B cell (primary cell): ENCODE measurements at regions not wholly inside any gene's neighbourhood (a gene's known extent, or its start where the extent isn't known, plus 50 kb on each side); places are given as distances from the start of the nearest gene placed in this dataset.
"Not testable (repeated sequence)": the region's sequence is repeated elsewhere in the genome, so short reads cannot be mapped to it uniquely, and the experiment has no call there.

Source experiments
- ATAC-seq: fragments of 200-7000 bp; cut with Tn5 transposase; one replicate; pipeline ENCODE4 v1.10.0; 2021; ENCODE audit warnings: low read depth, mild to moderate bottlenecking, moderate number of reproducible peaks, moderate library complexity
- CTCF ChIA-PET: fragments of 350-600 bp; sonication (Branson Sonifier 250); formaldehyde crosslinking; loops from one replicate; lab custom pipeline; 2021; ENCODE audit warnings: antibody characterized with exemption, inconsistent platforms; lab: Charles Lee
- POLR2A ChIA-PET: fragments of 350-600 bp; sonication (Branson Sonifier 250); formaldehyde crosslinking; loops from one replicate; lab custom pipeline; 2021; ENCODE audit warnings: antibody characterized with exemption; lab: Charles Lee
- DNase-seq: peaks from one replicate; pipeline ENCODE4 v3.0.0; 2013
- H2AFZ ChIP-seq: 2 replicates; pipeline ENCODE4 v1.6.1; 2012; ENCODE audit warnings: mild to moderate bottlenecking, low read depth, low read length; ENCODE audit not compliant: insufficient read depth, poor library complexity, severe bottlenecking
- H3K27ac ChIP-seq, 2 donors: 1 replicate in 1 of 2; 2 replicates in 1 of 2; pipeline ENCODE4 v1.5.1; 2012 to 2013; ENCODE audit warnings: low read length in 2 of 2, mild to moderate bottlenecking in 2 of 2, moderate library complexity in 1 of 2
- H3K27me3 ChIP-seq, 4 experiments: fragments of 200-600 bp in 1 of 4; sonication (generic) in 1 of 4; replicated peaks in 1 of 4; 1 replicate in 2 of 4; 2 replicates in 2 of 4; pipeline versions ENCODE4 v1.6.1 to v1.7.0; 2013 to 2016; ENCODE audit warnings: low read length in 3 of 4, mild to moderate bottlenecking in 2 of 4, mixed read lengths in 1 of 4, moderate library complexity in 1 of 4; ENCODE audit not compliant: insufficient read depth in 4 of 4, control insufficient read depth in 3 of 4; ENCODE audit errors: control extremely low read depth in 1 of 4
- H3K36me3 ChIP-seq, 2 experiments: replicated peaks in 1 of 2; 1 replicate in 1 of 2; 2 replicates in 1 of 2; pipeline versions ENCODE4 v1.6.1 to v1.7.1; 2013; ENCODE audit warnings: low read length in 1 of 2; ENCODE audit not compliant: insufficient read depth in 2 of 2, control insufficient read depth in 1 of 2; ENCODE audit errors: control extremely low read depth in 1 of 2, extremely low read depth in 1 of 2
- H3K4me1 ChIP-seq, 2 donors: fragments of 200-600 bp in 1 of 2; sonication (generic) in 1 of 2; 1 replicate in 1 of 2; 2 replicates in 1 of 2; pipeline versions ENCODE4 v1.5.1 to v1.6.1; 2013 to 2017; ENCODE audit warnings: low read length in 2 of 2; ENCODE audit not compliant: control insufficient read depth in 2 of 2, insufficient read depth in 2 of 2
- H3K4me2 ChIP-seq: replicated peaks from 2 replicates; pipeline ENCODE3; 2012; ENCODE audit warnings: mild to moderate bottlenecking, low read depth, low read length; ENCODE audit not compliant: poor library complexity, severe bottlenecking
- H3K4me3 ChIP-seq, 5 experiments: fragments of 200-600 bp in 1 of 5; sonication (generic) in 1 of 5; 1 replicate in 3 of 5; 2 replicates in 2 of 5; pipeline versions ENCODE4 v1.5.1 to v1.7.0; 2011 to 2016; ENCODE audit warnings: low read length in 4 of 5, mild to moderate bottlenecking in 4 of 5, low read depth in 2 of 5, control low read depth in 1 of 5, moderate library complexity in 1 of 5; ENCODE audit not compliant: insufficient read depth in 1 of 5; ENCODE audit errors: control extremely low read depth in 1 of 5, extremely low read depth in 1 of 5
- H3K79me2 ChIP-seq: fragments of 200-600 bp; sonication (generic); one replicate; pipeline ENCODE4 v1.6.0; 2016; ENCODE audit warnings: low read length; ENCODE audit not compliant: control insufficient read depth, insufficient read depth
- H3K9ac ChIP-seq: fragments of 200-600 bp; sonication (generic); 2 replicates; pipeline ENCODE4 v1.6.1; 2017; ENCODE audit warnings: mild to moderate bottlenecking, low read length, moderate library complexity
- H3K9me3 ChIP-seq, 3 donors: one replicate each; pipeline versions ENCODE4 v1.6.1 to v1.7.1; 2013; ENCODE audit warnings: low read length in 2 of 3; ENCODE audit not compliant: control insufficient read depth in 2 of 3, insufficient read depth in 1 of 3; ENCODE audit errors: control extremely low read depth in 1 of 3
- H4K20me1 ChIP-seq: 2 replicates; pipeline ENCODE4 v1.6.0; 2012; ENCODE audit warnings: mild to moderate bottlenecking, low read length; ENCODE audit not compliant: insufficient read depth, control insufficient read depth, poor library complexity, severe bottlenecking
- H3K27ac Mint-ChIP-seq: one replicate; pipeline ENCODE4 v1.8.0; 2021; ENCODE audit warnings: mixed read lengths
- H3K27me3 Mint-ChIP-seq: one replicate; pipeline ENCODE4 v1.8.0; 2021; ENCODE audit warnings: mixed read lengths
- H3K4me1 Mint-ChIP-seq: one replicate; pipeline ENCODE4 v1.8.0; 2021; ENCODE audit warnings: mixed read lengths
- H3K4me3 Mint-ChIP-seq: one replicate; pipeline ENCODE4 v1.8.0; 2021; ENCODE audit warnings: mixed read lengths
- H3K9me3 Mint-ChIP-seq: one replicate; pipeline ENCODE4 v1.8.0; 2022; ENCODE audit warnings: mixed read lengths; ENCODE audit not compliant: insufficient read depth
- EZH2 ChIP-seq: IDR thresholded peaks from 2 replicates; pipeline ENCODE4 v1.6.1; 2012; ENCODE audit warnings: borderline replicate concordance, low read depth, mild to moderate bottlenecking, moderate library complexity, low read length; ENCODE audit not compliant: insufficient read depth, poor library complexity, severe bottlenecking
- WGBS: methylation state at CpG from one replicate; pipeline ENCODE4 v1.1.5; 2013; ENCODE audit warnings: missing lambda C conversion rate; ENCODE audit not compliant: insufficient coverage; 5-methylcytosine and 5-hydroxymethylcytosine counted together
- intact Hi-C: fragments of 100-400 bp; cut with micrococcal nuclease; formaldehyde crosslinking; loops from one replicate; pipeline ENCODE4 v1.10.0; 2022
- TF ChIP-seq, protein P1 (sequence below): fragments of 200-600 bp; IDR thresholded peaks from one replicate; pipeline ENCODE4 v1.8.0; 2022; ENCODE audit warnings: antibody characterized with exemption, mild to moderate bottlenecking

DNA sequence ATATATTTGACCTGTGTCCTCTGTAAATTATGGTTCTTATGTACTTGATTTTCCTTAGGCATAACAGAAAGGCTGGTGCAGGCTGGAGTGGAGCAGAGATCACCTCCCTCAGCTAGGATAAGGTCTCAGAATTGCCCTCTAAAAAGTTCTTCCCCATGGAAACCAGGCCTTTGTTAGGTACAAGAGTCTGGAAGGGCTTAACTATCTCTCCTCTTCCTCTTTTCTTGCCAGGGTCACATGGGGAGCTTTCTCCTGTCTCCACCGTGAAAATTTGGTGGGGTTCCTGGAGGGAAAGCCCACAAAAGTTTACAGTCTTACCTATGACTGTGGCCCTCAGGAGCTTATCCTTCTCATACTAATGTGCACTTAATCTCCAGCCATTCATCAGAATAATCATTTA is 633.2 kb downstream of the MCTP2 start:
- intact Hi-C loops = no loop called here
- Mint-ChIP-seq H3K27me3 (no peaks in the 10 kb centered on the region), H3K4me3 (no peak overlapping the region), H3K4me1 (no peaks in the 10 kb centered on the region), H3K27ac (no peak overlapping the region), H3K9me3 (no peaks in the 10 kb centered on the region)
- no peak overlapping the region for H3K27ac ChIP-seq
- H3K4me2 ChIP-seq = no peak overlapping the region
- TF ChIP-seq, protein P1, sequence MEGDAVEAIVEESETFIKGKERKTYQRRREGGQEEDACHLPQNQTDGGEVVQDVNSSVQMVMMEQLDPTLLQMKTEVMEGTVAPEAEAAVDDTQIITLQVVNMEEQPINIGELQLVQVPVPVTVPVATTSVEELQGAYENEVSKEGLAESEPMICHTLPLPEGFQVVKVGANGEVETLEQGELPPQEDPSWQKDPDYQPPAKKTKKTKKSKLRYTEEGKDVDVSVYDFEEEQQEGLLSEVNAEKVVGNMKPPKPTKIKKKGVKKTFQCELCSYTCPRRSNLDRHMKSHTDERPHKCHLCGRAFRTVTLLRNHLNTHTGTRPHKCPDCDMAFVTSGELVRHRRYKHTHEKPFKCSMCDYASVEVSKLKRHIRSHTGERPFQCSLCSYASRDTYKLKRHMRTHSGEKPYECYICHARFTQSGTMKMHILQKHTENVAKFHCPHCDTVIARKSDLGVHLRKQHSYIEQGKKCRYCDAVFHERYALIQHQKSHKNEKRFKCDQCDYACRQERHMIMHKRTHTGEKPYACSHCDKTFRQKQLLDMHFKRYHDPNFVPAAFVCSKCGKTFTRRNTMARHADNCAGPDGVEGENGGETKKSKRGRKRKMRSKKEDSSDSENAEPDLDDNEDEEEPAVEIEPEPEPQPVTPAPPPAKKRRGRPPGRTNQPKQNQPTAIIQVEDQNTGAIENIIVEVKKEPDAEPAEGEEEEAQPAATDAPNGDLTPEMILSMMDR = no peak
- no peak for TF ChIP-seq EZH2
- DNase-seq (no peak), ATAC-seq (no peak)
- ChIA-PET CTCF (no interaction called here), POLR2A (no interaction called here)
- H3K9me3 ChIP-seq = no peaks in the 10 kb centered on the region
- no peak overlapping the region for H3K9ac ChIP-seq
- H4K20me1 ChIP-seq = no peaks in the 10 kb centered on the region
- H3K79me2 ChIP-seq = no peaks in the 10 kb centered on the region
- no peak overlapping the region for H3K4me3 ChIP-seq
- no peaks in the 10 kb centered on the region for H3K4me1 ChIP-seq
- H2AFZ ChIP-seq = no peak overlapping the region
- no CpG with 5 or more reads among the region's 1 CpG for WGBS
- H3K27me3 ChIP-seq = no peaks in the 10 kb centered on the region
- no peaks in the 10 kb centered on the region for H3K36me3 ChIP-seq

DNA sequence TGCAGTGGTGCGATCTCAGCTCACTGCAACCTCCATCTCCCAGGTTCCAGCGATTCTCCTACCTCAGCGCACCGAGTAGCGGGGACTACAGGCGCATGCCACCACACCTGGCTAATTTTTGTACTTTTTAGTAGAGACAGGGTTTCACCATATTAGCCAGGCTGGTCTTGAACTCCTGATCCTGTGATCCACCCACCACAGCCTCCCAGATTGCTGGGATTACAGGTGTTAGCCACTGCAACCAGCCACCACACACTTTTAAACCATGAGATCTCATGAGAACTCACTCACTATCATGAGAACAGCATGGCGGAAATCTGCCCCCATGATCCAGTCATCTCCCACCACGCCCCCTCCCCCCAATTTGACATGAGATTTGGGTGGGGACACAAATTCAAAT is 636.9 kb downstream of the MCTP2 start:
- H2AFZ ChIP-seq, ATAC-seq, H3K79me2 ChIP-seq, DNase-seq, H3K27me3 ChIP-seq, H3K4me1 ChIP-seq, H3K27me3 Mint-ChIP-seq, H3K9ac ChIP-seq, H3K4me2 ChIP-seq, H3K4me1 Mint-ChIP-seq, H3K9me3 ChIP-seq, H3K9me3 Mint-ChIP-seq, H3K4me3 Mint-ChIP-seq, CTCF ChIA-PET, intact Hi-C loops, H3K36me3 ChIP-seq, H3K4me3 ChIP-seq, POLR2A ChIA-PET, H3K27ac ChIP-seq, H4K20me1 ChIP-seq, H3K27ac Mint-ChIP-seq: not testable (repeated sequence)
- 93% methylated on average over 3 of the region's 8 CpGs for WGBS
